HFFc6 (cell line): ENCODE measurements at regions not wholly inside any gene's neighbourhood (a gene's known extent, or its start where the extent isn't known, plus 50 kb on each side); places are given as distances from the start of the nearest gene placed in this dataset.

Experiments used
- DNase-seq: peaks from one replicate; pipeline ENCODE4 v3.0.0-alpha.2; 2018
- H3K27ac Mint-ChIP-seq: 2 replicates; pipeline ENCODE4 v1.8.0; 2020; ENCODE audit warnings: mild to moderate bottlenecking, mixed read lengths
- H3K27me3 Mint-ChIP-seq: 2 replicates; pipeline ENCODE4 v1.8.0; 2021; ENCODE audit warnings: mild to moderate bottlenecking, moderate library complexity, mixed read lengths; ENCODE audit not compliant: insufficient read depth
- H3K36me3 Mint-ChIP-seq: 2 replicates; pipeline ENCODE4 v1.8.0; 2021; ENCODE audit warnings: low read depth, mixed read lengths
- H3K4me1 Mint-ChIP-seq: 2 replicates; pipeline ENCODE4 v1.8.0; 2020; ENCODE audit warnings: low read depth, mixed read lengths
- H3K4me3 Mint-ChIP-seq: 2 replicates; pipeline ENCODE4 v1.8.0; 2020; ENCODE audit warnings: mild to moderate bottlenecking, moderate library complexity, mixed read lengths
- H3K9me3 Mint-ChIP-seq: 2 replicates; pipeline ENCODE4 v1.8.0; 2020; ENCODE audit warnings: mild to moderate bottlenecking, mixed read lengths
- TF ChIP-seq, protein P1 (sequence below): fragments of 200-600 bp; sonication (generic); IDR thresholded peaks from 2 replicates; pipeline ENCODE4 v1.5.0; 2021; ENCODE audit warnings: antibody characterized with exemption, mild to moderate bottlenecking

DNA sequence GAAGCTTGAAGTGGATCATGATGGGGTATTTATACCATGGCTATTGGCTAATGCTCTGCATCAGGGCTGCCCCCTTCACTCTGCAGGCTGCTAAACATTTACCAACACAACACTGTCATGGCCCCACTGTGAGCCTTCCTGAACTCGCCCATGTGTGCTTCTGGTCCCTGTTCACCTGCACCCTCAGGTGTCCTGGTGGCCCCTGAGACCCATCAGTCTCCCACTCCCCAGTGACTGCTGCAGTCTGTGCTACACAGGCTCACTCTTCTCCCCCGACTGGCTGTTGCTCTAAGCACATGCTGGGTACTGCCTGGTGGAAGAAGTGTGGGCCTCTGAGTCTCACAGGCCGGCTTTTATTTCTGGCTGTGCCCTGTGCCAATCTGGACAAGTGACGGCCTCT lies 183.0 kb upstream of the HS6ST1 start:
- Mint-ChIP-seq H3K4me1 (no peaks in the 10 kb centered on the region), H3K27me3 (peaks cover 29% of the 10 kb centered on the region), H3K36me3 (no peaks in the 10 kb centered on the region), H3K9me3 (no peaks in the 10 kb centered on the region), H3K4me3 (no peak overlapping the region), H3K27ac (no peak overlapping the region)
- DNase-seq, result no peak
- TF ChIP-seq, protein P1, sequence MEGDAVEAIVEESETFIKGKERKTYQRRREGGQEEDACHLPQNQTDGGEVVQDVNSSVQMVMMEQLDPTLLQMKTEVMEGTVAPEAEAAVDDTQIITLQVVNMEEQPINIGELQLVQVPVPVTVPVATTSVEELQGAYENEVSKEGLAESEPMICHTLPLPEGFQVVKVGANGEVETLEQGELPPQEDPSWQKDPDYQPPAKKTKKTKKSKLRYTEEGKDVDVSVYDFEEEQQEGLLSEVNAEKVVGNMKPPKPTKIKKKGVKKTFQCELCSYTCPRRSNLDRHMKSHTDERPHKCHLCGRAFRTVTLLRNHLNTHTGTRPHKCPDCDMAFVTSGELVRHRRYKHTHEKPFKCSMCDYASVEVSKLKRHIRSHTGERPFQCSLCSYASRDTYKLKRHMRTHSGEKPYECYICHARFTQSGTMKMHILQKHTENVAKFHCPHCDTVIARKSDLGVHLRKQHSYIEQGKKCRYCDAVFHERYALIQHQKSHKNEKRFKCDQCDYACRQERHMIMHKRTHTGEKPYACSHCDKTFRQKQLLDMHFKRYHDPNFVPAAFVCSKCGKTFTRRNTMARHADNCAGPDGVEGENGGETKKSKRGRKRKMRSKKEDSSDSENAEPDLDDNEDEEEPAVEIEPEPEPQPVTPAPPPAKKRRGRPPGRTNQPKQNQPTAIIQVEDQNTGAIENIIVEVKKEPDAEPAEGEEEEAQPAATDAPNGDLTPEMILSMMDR, result no peak

DNA sequence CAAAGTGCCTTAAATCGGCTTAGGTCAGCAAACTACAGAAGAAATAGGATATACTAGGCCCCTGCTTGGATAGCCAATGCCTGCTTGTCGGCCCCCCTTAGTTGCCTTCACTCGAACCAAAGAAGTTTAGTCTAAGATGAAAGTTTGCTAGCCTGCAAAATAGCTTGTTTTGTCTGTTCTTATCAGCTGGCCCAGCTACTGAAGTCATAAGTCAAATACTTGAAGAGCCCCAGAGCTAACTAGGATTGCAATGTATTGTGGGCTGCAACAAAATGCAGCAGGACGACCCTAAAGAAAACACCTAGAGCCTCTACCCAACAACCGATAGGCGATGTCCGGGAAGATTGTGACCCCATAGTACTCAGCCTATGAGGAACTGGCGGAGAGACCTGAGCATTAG lies 183.5 kb upstream of the HS6ST1 start:
- Mint-ChIP-seq H3K9me3 (no peaks in the 10 kb centered on the region), H3K4me1 (no peaks in the 10 kb centered on the region), H3K27me3 (peaks cover 30% of the 10 kb centered on the region), H3K36me3 (no peaks in the 10 kb centered on the region), H3K27ac (no peak overlapping the region), H3K4me3 (no peak overlapping the region)
- DNase-seq, result no peak
- TF ChIP-seq, protein P1, result no peak

DNA sequence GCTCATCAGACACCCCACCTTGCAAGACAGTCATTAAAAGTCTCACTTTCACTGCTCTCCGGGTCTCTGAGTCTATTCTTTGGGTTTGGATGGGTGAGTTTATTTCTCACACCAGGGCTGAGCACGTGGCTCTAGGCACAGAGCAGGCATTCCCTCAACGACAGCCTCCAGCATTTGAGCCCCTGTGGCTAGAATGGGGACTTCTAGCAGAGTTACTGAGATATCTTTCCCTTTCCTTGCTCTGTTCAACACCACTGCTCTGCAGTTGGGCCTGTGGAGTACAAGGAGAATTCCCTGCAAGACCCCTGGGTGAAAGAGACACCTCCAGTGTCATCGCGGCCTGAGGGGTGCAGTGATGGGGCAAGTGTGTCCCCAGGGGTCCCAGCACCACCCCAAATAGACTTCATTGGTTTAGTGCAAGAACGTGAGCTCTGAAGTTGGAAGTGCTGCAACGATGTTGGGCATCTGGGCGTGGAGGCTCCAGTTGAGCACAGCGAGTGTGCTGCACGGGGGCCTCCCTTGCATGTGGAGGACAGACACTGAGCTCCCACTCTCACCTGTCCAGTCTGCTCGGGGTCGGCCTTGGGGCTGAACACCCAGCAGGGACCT lies 184.1 kb upstream of the HS6ST1 start:
- Mint-ChIP-seq H3K4me3 (no peak overlapping the region), H3K27me3 (peaks cover 29% of the 10 kb centered on the region), H3K9me3 (no peaks in the 10 kb centered on the region), H3K4me1 (no peaks in the 10 kb centered on the region), H3K36me3 (no peaks in the 10 kb centered on the region), H3K27ac (no peak overlapping the region)
- no peak for DNase-seq
- TF ChIP-seq, protein P1, result no peak

DNA sequence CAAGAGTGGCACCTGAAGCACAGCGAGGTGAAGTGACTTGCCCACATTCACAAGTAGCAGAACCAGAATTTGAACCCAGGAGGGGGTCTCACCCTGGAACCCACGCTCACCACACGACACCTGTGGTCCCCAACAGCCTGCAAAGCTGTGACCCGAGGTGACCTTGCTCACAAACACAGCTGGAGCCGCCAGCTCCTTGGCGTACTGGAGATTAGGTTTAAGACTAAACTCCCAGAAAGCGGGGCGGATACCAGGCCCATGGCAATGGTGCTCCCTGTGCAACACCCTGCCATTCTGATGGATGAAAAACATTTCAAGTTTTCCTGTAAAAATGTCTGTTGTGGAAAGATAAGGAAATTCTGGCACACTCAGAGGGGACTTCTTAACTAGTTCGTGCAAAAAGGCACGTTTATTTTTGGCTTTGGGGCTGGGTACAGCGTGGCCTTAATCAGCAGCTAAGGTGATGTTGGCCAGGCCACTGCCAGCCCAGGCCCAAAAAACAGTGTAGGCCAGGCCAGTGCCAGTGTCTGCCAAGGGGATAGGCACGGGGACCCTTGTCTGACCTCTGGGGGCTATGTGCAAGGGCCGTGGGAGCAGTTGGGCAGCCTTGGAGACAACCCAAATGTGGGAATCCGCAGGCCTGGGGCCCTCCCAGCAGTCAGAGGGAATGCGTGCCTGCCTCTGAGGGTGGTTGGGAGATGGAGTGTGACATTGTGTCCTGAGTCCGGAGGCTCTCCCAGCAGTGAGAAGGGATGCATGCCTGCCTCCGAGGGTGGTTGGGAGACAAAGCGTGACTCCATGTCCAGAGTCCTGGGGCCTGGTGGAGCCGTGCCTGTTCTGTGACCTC lies 185.0 kb upstream of the HS6ST1 start:
- TF ChIP-seq, protein P1, result no peak
- Mint-ChIP-seq H3K4me1 (no peaks in the 10 kb centered on the region), H3K4me3 (no peak overlapping the region), H3K27ac (no peak overlapping the region), H3K36me3 (no peaks in the 10 kb centered on the region), H3K9me3 (no peaks in the 10 kb centered on the region), H3K27me3 (peaks cover 25% of the 10 kb centered on the region)
- DNase-seq, result no peak

DNA sequence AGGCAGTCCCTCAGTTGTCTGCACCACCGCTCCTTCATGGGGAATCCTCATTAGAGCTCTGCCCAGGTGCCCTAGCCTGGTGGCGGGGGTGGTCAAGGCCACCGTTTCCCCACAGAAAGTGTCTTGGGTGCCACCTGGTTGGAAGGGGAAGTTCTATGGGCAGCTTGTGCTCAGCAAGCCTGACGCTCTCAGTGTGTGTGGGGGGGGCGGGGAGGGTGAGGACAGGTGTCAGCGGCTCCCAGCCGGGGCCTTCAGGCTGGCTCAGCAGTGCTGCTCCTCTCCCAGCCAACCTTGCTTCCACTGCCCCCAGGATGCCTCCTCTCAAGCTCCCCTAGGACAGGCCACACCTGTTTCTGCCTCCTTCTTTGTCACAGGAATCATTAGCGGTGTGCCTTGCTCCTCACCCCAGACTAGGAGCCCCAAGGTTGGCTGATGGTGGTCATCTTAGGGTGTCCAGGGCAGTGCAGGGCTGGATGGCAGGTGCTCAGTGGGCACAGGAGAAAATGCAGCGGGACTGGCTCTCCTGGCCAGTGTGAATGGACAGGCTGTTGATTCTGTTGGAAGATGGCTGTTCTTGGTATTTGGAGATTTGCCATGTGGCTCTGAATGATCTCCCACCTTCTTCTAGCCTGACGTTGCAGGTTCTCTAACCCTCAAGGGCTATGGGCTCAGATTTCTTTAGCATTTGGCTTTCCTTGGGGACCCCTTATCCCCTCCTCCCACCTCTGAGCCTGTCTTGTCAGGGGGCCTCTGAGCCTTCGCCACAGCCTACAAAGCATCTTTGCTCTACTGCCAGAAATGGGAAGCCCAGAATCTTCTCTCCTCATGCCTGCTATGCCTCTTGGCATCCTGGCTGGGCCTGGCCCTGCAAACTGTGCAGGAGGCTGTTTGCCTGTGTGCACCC lies 185.8 kb upstream of the HS6ST1 start:
- TF ChIP-seq, protein P1, result no peak
- Mint-ChIP-seq H3K4me1 (no peaks in the 10 kb centered on the region), H3K36me3 (no peaks in the 10 kb centered on the region)

More for the DNA sequence above, 185.8 kb upstream of the HS6ST1 start:
- Mint-ChIP-seq H3K27me3 (peaks cover 24% of the 10 kb centered on the region), H3K4me3 (no peak overlapping the region), H3K9me3 (no peaks in the 10 kb centered on the region), H3K27ac (no peak overlapping the region)
- DNase-seq, result no peak
